ENCODE measurements at regions not wholly inside any gene's neighbourhood (a gene's known extent, or its start where the extent isn't known, plus 50 kb on each side); places are given as distances from the start of the nearest gene placed in this dataset.
"Not testable (repeated sequence)": the region's sequence is repeated elsewhere in the genome, so short reads cannot be mapped to it uniquely, and the experiment has no call there.

GRCh38 chr2:37739153-37739552 lies 67.7 kb upstream of the CDC42EP3 start:
- ChIA-PET POLR2A (no interaction called here), CTCF (interaction anchor here (0.9 to 1.3 kb wide), 3 partner anchors 9 to 138 kb away, joined by 3 to 4 read pairs (median 3); no protein-coding TSS in a partner anchor)
- no peak for DNase-seq (ENCODE audit: extremely low spot score)
- TF ChIP-seq CTCF (IDR thresholded peaks at IDR 0.05; ENCODE audit: control extremely low read depth, extremely low read depth, low read depth, missing control alignments): no peak

DNA sequence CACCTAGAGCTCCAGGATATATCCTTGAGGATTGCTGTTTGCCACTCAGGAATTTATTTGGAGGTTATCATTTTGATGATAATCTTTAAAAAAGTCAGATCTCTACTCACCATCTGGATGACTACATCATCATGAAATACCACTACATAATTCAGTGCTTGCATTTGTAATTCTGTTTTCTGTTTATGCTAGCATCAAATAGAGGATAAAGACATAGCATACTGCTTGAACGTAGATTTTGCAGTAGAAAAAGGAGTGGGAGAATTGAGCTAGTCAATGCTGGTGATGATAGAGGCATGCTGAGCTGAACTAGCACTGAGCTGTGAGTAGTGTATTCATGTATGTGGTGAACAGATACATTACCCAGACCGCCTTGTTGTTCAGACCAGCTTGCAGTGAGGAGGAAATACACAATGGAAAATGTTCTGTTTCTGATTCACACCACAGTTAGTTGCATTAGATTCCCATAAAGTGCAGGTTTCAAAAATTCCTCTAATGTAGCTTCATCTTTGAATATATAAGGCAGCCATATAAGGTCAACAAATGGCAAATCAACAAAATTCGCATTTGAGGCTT lies 68.8 kb upstream of the CDC42EP3 start:
- POLR2A ChIA-PET: no interaction called here
- no peak for DNase-seq (ENCODE audit: extremely low spot score)
- CTCF ChIA-PET: interaction anchor here (1.1 to 1.3 kb wide), 3 partner anchors 9 to 20 kb away, joined by 3 to 4 read pairs (median 3); no protein-coding TSS in a partner anchor
- TF ChIP-seq CTCF (IDR thresholded peaks at IDR 0.05; ENCODE audit: control extremely low read depth, extremely low read depth, low read depth, missing control alignments): no peak

- TF ChIP-seq CTCF (IDR thresholded peaks at IDR 0.05; ENCODE audit: control extremely low read depth, extremely low read depth, low read depth, missing control alignments): no peak
- no peak for DNase-seq (ENCODE audit: extremely low spot score)
- ChIA-PET POLR2A (no interaction called here), CTCF (interaction anchor here (1.1 to 3.2 kb wide), 5 partner anchors 8 to 346 kb away, joined by 3 to 12 read pairs (median 3); no protein-coding TSS in a partner anchor)
Measured at GRCh38 chr2:37742286-37742685, 70.8 kb upstream of the CDC42EP3 start.

GRCh38 chr2:37744010-37744409 lies 72.6 kb upstream of the CDC42EP3 start:
- DNase-seq (ENCODE audit: extremely low spot score): no peak
- ChIA-PET CTCF (interaction anchor here (0.8 to 3.2 kb wide), 5 partner anchors 10 to 89 kb away, joined by 3 to 12 read pairs (median 3); no protein-coding TSS in a partner anchor), POLR2A (no interaction called here)
- TF ChIP-seq CTCF (IDR thresholded peaks at IDR 0.05; ENCODE audit: control extremely low read depth, extremely low read depth, low read depth, missing control alignments): no peak

- POLR2A ChIA-PET; DNase-seq (ENCODE audit: extremely low spot score): not testable (repeated sequence)
- CTCF ChIA-PET: interaction anchor here (1.3 to 3.2 kb wide), 3 partner anchors 11 to 14 kb away, joined by 3 to 12 read pairs (median 3); no protein-coding TSS in a partner anchor
Measured at GRCh38 chr2:37744961-37745360, 73.5 kb upstream of the CDC42EP3 start.

- DNase-seq (ENCODE audit: extremely low spot score); POLR2A ChIA-PET: not testable (repeated sequence)
- CTCF ChIA-PET: interaction anchor here (1.3 to 1.8 kb wide), 2 partner anchors 12 to 13 kb away, joined by 3 read pairs; no protein-coding TSS in a partner anchor
Measured at GRCh38 chr2:37746011-37746410, 74.6 kb upstream of the CDC42EP3 start.

- POLR2A ChIA-PET: no interaction called here
- CTCF ChIA-PET: no interaction called here
- TF ChIP-seq CTCF (IDR thresholded peaks at IDR 0.05; ENCODE audit: control extremely low read depth, extremely low read depth, low read depth, missing control alignments): no peak
- DNase-seq (ENCODE audit: extremely low spot score): no peak
Measured at GRCh38 chr2:37746883-37747282, 75.4 kb upstream of the CDC42EP3 start.
